GM12874 (cell line): ENCODE measurements at regions not wholly inside any gene's neighbourhood (a gene's known extent, or its start where the extent isn't known, plus 50 kb on each side); places are given as distances from the start of the nearest gene placed in this dataset.

Source experiments
- TF ChIP-seq, protein P1 (sequence below): IDR thresholded peaks from 2 replicates; pipeline ENCODE4 v1.5.1; 2011; ENCODE audit warnings: low read depth, mild to moderate bottlenecking, control low read depth, low read length, moderate library complexity; ENCODE audit not compliant: insufficient read depth

GRCh38 chrX:45621376-45622041 lies 420.8 kb upstream of the DIPK2B start:
- TF ChIP-seq, protein P1, sequence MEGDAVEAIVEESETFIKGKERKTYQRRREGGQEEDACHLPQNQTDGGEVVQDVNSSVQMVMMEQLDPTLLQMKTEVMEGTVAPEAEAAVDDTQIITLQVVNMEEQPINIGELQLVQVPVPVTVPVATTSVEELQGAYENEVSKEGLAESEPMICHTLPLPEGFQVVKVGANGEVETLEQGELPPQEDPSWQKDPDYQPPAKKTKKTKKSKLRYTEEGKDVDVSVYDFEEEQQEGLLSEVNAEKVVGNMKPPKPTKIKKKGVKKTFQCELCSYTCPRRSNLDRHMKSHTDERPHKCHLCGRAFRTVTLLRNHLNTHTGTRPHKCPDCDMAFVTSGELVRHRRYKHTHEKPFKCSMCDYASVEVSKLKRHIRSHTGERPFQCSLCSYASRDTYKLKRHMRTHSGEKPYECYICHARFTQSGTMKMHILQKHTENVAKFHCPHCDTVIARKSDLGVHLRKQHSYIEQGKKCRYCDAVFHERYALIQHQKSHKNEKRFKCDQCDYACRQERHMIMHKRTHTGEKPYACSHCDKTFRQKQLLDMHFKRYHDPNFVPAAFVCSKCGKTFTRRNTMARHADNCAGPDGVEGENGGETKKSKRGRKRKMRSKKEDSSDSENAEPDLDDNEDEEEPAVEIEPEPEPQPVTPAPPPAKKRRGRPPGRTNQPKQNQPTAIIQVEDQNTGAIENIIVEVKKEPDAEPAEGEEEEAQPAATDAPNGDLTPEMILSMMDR, result no peak

- TF ChIP-seq, protein P1, result no peak
These were observed 418.6 kb upstream of the DIPK2B start for GRCh38 chrX:45619290-45619689.

DNA sequence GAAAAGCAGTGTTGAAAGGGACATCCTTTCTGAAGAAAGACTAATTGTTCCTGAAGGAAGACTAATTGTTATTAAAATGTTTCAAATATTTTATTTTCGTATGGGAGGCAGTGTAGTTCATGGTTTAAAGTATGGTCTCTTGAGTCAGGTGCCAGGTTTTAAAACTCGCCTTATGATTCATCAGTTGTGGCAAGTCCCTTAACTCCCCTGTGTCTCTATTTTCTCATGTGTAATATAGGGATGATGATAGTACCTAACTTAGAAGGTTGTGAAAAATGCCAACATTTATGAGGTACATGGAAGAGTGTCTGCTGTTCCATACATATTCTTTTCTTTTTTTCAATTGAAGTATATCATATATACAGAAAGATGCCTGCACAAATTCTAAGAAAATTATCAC lies 414.2 kb upstream of the DIPK2B start:
- TF ChIP-seq, protein P1, result no peak

DNA sequence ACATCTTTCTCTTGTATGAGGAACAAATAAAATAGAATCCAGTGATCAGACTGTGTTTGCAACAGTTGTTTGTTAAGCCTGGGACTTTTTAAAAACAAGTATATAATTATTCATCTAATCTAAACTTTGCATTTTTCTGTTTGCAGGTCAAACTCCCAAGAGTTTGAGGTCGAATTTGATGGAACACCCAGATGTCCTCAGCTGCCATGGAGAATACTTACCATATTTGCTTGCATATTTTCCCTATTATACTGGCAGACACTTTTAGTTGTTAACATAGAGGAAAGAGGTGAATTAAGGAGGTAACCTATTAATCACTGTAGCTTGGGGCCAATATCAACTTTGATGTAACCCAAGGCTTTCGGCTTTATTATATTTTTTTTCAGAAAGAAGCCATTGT lies 401.5 kb upstream of the DIPK2B start:
- TF ChIP-seq, protein P1, result no peak

DNA sequence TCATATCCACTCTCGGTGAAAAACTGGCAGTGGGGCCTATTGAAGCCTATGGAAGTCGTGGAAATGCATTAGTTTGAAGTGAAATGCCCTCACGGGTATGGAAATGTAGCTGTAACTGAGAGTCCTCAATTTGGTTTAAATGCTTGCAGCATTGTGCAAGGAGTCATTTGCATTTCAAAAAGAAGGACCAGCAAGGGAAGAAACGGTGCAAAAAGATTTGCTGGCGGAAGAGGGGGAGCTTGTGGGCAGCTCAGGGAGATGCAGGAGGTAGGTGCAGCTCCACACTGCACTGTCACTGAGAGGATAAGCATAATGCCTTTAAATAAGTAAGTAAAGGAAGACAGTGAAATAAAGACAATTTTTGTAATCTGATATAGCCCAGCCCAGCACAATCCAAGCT lies 400.4 kb upstream of the DIPK2B start:
- TF ChIP-seq, protein P1, result no peak

- TF ChIP-seq, protein P1, result no peak
These were observed 398.2 kb upstream of the DIPK2B start for GRCh38 chrX:45598861-45599260.

- TF ChIP-seq, protein P1, result no peak
These were observed 395.6 kb upstream of the DIPK2B start for GRCh38 chrX:45596188-45596808.
